ENCODE measurements at regions not wholly inside any gene's neighbourhood (a gene's known extent, or its start where the extent isn't known, plus 50 kb on each side); places are given as distances from the start of the nearest gene placed in this dataset.

DNA sequence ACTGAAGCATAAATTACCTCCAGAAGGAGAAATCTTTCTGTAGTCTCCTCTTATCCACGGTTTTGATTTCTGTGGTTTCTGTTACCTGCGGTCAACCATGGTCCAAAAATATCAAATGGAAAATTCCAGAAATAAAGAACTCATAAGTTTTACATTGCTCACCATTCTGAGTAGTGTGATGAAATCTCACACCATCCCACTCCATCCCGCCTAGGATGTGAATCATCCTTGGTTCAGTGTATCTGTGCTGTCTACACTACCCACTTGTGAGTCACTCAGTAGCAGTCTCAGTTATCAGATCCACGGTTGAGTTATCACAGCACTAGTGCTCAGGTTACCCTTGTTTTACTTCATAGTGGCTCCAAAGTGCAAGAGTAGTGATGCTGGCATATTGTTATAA is 371.2 kb downstream of the NFIB start:
- no peak for TF ChIP-seq CTCF (IDR thresholded peaks at IDR 0.05; ENCODE audit: insufficient read depth, low read length)
- TF ChIP-seq GABPA (IDR thresholded peaks at IDR 0.05; ENCODE audit: low read depth) = no peak
